MM.1S (cell line): ENCODE measurements at regions not wholly inside any gene's neighbourhood (a gene's known extent, or its start where the extent isn't known, plus 50 kb on each side); places are given as distances from the start of the nearest gene placed in this dataset.

Experiments
- DNase-seq: peaks from one replicate; pipeline ENCODE4 v3.0.0-alpha.2; 2015
- H2AFZ ChIP-seq: fragments of 300-600 bp; sonication (generic); 2 replicates; pipeline ENCODE4 v1.6.0; 2016; ENCODE audit warnings: antibody characterized with exemption, low read length
- H3F3A ChIP-seq: fragments of 300-600 bp; sonication (generic); 2 replicates; pipeline ENCODE4 v1.6.1; 2016; ENCODE audit warnings: mild to moderate bottlenecking, antibody characterized with exemption, low read length, moderate library complexity, mixed read lengths; ENCODE audit not compliant: insufficient read depth
- H3K27ac ChIP-seq: fragments of 300-600 bp; sonication (generic); 2 replicates; pipeline ENCODE4 v1.5.1; 2016; ENCODE audit warnings: mild to moderate bottlenecking, low read length
- H3K27me3 ChIP-seq: fragments of 300-600 bp; sonication (generic); replicated peaks from 2 replicates; pipeline ENCODE4 v1.6.0; 2016; ENCODE audit warnings: low read length; ENCODE audit not compliant: insufficient read depth
- H3K36me3 ChIP-seq: fragments of 300-600 bp; sonication (generic); replicated peaks from 2 replicates; pipeline ENCODE4 v1.6.1; 2016; ENCODE audit warnings: mild to moderate bottlenecking, low read length, mixed read lengths; ENCODE audit not compliant: insufficient read depth
- H3K4me1 ChIP-seq: fragments of 300-600 bp; sonication (generic); 2 replicates; pipeline ENCODE4 v1.6.1; 2016; ENCODE audit warnings: low read length, mixed read lengths
- H3K4me2 ChIP-seq: fragments of 300-600 bp; sonication (generic); 2 replicates; pipeline ENCODE4 v1.6.0; 2016; ENCODE audit warnings: low read depth, low read length
- H3K4me3 ChIP-seq: fragments of 300-600 bp; sonication (generic); 2 replicates; pipeline ENCODE4 v1.5.1; 2016; ENCODE audit warnings: low read length, mixed read lengths
- H3K79me2 ChIP-seq: fragments of 300-600 bp; sonication (generic); 2 replicates; pipeline ENCODE4 v1.6.1; 2016; ENCODE audit warnings: mixed run types, low read length, mixed read lengths
- H3K9ac ChIP-seq: fragments of 300-600 bp; sonication (generic); 2 replicates; pipeline ENCODE4 v1.6.1; 2016; ENCODE audit warnings: low read length, mixed read lengths
- H3K9me2 ChIP-seq: fragments of 300-600 bp; sonication (generic); replicated peaks from 2 replicates; pipeline ENCODE4 v1.6.1; 2016; ENCODE audit warnings: mild to moderate bottlenecking, low read length, mixed read lengths; ENCODE audit not compliant: insufficient read depth
- H3K9me3 ChIP-seq: fragments of 300-600 bp; sonication (generic); replicated peaks from 2 replicates; pipeline ENCODE4 v1.6.1; 2016; ENCODE audit warnings: mild to moderate bottlenecking, low read length, mixed read lengths; ENCODE audit not compliant: insufficient read depth
- H4K20me1 ChIP-seq: fragments of 300-600 bp; sonication (generic); 2 replicates; pipeline ENCODE4 v1.6.1; 2016; ENCODE audit warnings: mild to moderate bottlenecking, low read length, moderate library complexity, mixed read lengths; ENCODE audit not compliant: insufficient read depth
- EZH2 ChIP-seq: fragments of 300-600 bp; sonication (generic); optimal IDR thresholded peaks from 2 replicates; pipeline ENCODE3; 2017; ENCODE audit warnings: low read depth, mild to moderate bottlenecking, antibody characterized with exemption, low read length, mixed read lengths
- EZH2phosphoT487 ChIP-seq: fragments of 300-600 bp; sonication (generic); IDR thresholded peaks from 2 replicates; pipeline ENCODE4 v1.6.1; 2018; ENCODE audit warnings: antibody characterized with exemption, low read length
- TF ChIP-seq, protein P1 (sequence below): fragments of 300-600 bp; sonication (generic); IDR thresholded peaks from 2 replicates; pipeline ENCODE4 v1.5.1; 2016; ENCODE audit warnings: antibody characterized with exemption, low read length, mixed read lengths

DNA sequence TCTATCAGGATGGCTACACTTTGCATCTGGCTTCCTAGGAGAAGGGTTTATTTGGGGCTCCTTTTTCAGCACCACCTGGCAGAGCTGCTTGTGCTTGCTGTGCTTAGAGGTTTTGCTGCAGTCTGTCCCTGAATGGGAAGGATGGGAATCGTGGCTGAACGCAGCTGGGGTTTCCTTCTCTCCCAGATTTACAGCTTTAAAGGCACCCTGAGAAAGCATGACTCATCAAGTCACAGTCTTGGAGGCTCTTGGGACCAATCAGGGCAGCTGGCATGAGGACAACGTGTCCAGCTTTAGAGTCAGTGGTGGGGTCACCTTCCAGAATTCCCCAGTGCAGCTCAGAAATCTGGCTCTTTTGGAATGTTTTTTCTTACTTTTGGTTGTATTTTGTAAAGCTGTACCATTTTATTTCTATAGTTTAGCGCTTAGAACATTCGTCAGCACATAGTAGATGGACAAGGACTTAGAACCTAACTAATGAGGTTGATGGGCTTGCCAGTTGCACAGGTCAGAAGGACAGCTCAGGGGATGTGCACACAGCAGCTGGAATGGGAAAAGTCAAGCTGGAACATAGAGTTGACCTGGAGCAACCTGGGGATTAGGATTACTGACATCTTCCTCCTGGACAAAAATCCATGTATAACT is 222.6 kb downstream of the PRDM2 start:
- H3K79me2 ChIP-seq, result no peaks in the 10 kb centered on the region
- no peak overlapping the region for H2AFZ ChIP-seq
- no peaks in the 10 kb centered on the region for H3K27me3 ChIP-seq
- H3K27ac ChIP-seq, result peak overlapping the region; percentile 92
- H3K4me3 ChIP-seq, result no peak overlapping the region
- H3K4me1 ChIP-seq, result peaks cover 52% of the 10 kb centered on the region
- no peaks in the 10 kb centered on the region for H4K20me1 ChIP-seq
- H3K4me2 ChIP-seq, result peak overlapping the region; percentile 10; the same call in 1 of the 2 replicates
- H3F3A ChIP-seq, result peaks cover 14% of the 10 kb centered on the region
- TF ChIP-seq EZH2 (no peak), EZH2phosphoT487 (no peak)
- TF ChIP-seq, protein P1, sequence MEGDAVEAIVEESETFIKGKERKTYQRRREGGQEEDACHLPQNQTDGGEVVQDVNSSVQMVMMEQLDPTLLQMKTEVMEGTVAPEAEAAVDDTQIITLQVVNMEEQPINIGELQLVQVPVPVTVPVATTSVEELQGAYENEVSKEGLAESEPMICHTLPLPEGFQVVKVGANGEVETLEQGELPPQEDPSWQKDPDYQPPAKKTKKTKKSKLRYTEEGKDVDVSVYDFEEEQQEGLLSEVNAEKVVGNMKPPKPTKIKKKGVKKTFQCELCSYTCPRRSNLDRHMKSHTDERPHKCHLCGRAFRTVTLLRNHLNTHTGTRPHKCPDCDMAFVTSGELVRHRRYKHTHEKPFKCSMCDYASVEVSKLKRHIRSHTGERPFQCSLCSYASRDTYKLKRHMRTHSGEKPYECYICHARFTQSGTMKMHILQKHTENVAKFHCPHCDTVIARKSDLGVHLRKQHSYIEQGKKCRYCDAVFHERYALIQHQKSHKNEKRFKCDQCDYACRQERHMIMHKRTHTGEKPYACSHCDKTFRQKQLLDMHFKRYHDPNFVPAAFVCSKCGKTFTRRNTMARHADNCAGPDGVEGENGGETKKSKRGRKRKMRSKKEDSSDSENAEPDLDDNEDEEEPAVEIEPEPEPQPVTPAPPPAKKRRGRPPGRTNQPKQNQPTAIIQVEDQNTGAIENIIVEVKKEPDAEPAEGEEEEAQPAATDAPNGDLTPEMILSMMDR, result no peak
- DNase-seq, result no peak
- no peaks in the 10 kb centered on the region for H3K36me3 ChIP-seq
- H3K9me3 ChIP-seq, result no peaks in the 10 kb centered on the region
- H3K9me2 ChIP-seq, result no peaks in the 10 kb centered on the region
- peak overlapping the region; percentile 56 for H3K9ac ChIP-seq

DNA sequence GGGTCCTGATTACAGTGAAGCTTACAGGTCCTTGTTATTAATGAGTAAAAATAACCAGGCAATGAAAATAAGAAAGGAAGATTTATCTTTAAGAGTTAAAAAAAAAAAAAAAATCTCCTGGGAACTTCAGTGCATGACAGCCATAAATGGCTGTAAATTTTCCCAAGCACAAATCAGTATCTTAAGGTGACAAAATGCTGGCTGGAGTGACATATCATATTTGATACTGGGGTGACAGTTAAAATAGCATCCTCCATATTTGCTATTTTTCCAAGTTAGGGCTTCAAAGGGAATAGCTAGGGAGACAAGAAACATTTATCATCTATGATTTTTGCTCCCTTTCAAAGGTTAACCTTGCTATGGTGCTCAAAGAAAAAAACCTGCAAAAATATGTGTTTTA is 226.6 kb downstream of the PRDM2 start:
- peak overlapping the region; percentile 40; the same call in 1 of the 2 replicates for H3K9ac ChIP-seq
- H3K27ac ChIP-seq, result peak overlapping the region; percentile 81; the same call in 1 of the 2 replicates
- H3K9me2 ChIP-seq, result no peaks in the 10 kb centered on the region
- peak overlapping the region; percentile 30; the same call in 1 of the 2 replicates for H3K4me2 ChIP-seq
- H2AFZ ChIP-seq, result 0 out of 2 replicates have a peak overlapping the region, but pooled peaks have one; percentile 25
- H3F3A ChIP-seq, result peaks cover 6% of the 10 kb centered on the region
- TF ChIP-seq, protein P1, result no peak
- TF ChIP-seq EZH2phosphoT487, result no peak
- no peaks in the 10 kb centered on the region for H3K36me3 ChIP-seq
- no peak for DNase-seq
- no peaks in the 10 kb centered on the region for H4K20me1 ChIP-seq
- no peaks in the 10 kb centered on the region for H3K79me2 ChIP-seq
- no peak overlapping the region for H3K4me3 ChIP-seq
- H3K4me1 ChIP-seq, result peaks cover 41% of the 10 kb centered on the region
- no peaks in the 10 kb centered on the region for H3K27me3 ChIP-seq
- H3K9me3 ChIP-seq, result no peaks in the 10 kb centered on the region

DNA sequence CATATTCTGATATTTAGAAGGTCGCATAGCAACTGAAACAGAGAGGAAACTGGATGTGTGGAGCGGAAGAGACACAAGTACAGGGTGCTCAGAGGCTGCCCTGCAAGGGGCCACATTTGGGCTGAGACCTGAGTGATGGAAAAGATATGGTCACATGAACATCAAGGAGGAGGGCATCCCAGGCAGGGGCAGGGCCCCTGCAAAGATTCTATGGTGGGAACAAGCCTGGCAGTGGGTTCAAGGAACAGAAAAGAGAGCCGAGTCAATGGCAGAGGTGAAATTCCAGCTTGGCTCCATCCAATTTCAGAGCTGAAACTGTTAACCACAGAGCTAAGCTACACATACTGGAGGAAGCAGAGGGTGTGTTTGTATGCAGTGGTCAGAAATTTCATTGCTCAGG is 227.7 kb downstream of the PRDM2 start:
- no peaks in the 10 kb centered on the region for H3K9me2 ChIP-seq
- no peaks in the 10 kb centered on the region for H3K9me3 ChIP-seq
- H3K27me3 ChIP-seq, result no peaks in the 10 kb centered on the region
- H3K4me2 ChIP-seq, result peak overlapping the region; percentile 30; the same call in 1 of the 2 replicates
- H3K27ac ChIP-seq, result peak overlapping the region; percentile 81
- TF ChIP-seq EZH2phosphoT487 (no peak), EZH2 (no peak)
- TF ChIP-seq, protein P1, result no peak
- H3K36me3 ChIP-seq, result no peaks in the 10 kb centered on the region
- peak overlapping the region; percentile 40; the same call in 1 of the 2 replicates for H3K9ac ChIP-seq
- DNase-seq, result peak; percentile 19
- no peaks in the 10 kb centered on the region; the same call in 1 of the 2 replicates for H3F3A ChIP-seq
- H3K4me1 ChIP-seq, result peaks cover 31% of the 10 kb centered on the region
- H3K79me2 ChIP-seq, result no peaks in the 10 kb centered on the region
- H4K20me1 ChIP-seq, result no peaks in the 10 kb centered on the region
- H2AFZ ChIP-seq, result 0 out of 2 replicates have a peak overlapping the region, but pooled peaks have one; percentile 25
- no peak overlapping the region for H3K4me3 ChIP-seq
